ENCODE measurements at regions not wholly inside any gene's neighbourhood (a gene's known extent, or its start where the extent isn't known, plus 50 kb on each side); places are given as distances from the start of the nearest gene placed in this dataset.

DNA sequence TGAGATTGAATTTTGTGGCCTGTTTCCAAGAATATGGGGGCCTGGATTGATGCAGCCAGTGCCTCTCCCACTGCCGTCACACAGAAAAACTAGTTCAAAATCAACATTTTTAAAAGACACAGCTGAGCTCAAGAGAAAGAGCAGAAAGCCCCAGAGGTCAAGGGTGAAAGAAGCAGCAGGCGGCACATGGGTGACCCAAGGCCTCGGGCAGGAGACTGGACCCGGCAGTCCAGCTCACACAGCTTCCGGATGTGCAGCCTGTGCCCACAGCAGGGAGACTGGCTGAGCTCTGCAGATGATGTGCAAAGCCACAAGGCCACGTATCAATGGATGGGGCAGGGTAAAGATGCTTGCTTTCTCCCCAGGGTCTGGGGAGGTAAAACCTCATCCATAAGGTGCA is 50.4 kb upstream of the RNF32 start:
- no peak for ATAC-seq (ENCODE audit: poor library complexity)
- intact Hi-C loops (cut with DNase I, micrococcal nuclease): no loop called here

DNA sequence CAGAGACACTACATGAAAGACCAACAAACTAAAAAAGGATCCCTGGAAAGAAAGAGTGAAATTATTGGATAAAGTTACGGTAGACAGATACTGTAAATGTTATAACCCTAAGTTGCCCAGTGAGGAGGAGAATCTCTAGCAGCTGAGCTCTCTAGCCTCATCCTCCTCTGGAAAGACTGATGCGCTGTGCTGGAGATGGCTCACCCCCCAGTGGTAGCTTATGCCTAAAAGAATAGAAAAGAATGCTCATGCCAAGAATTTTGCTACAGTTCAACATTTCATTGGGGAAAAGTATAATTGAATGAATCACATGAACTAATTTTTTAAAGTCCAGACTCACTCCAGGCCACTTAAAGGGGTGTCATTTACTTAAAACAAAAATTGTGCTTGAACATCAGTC is 50.8 kb upstream of the RNF32 start:
- H3K27ac Mint-ChIP-seq: no peak overlapping the region
- no peaks in the 10 kb centered on the region for H3K4me1 ChIP-seq (ENCODE audit: insufficient read depth, low read length)
- TF ChIP-seq, protein P1, sequence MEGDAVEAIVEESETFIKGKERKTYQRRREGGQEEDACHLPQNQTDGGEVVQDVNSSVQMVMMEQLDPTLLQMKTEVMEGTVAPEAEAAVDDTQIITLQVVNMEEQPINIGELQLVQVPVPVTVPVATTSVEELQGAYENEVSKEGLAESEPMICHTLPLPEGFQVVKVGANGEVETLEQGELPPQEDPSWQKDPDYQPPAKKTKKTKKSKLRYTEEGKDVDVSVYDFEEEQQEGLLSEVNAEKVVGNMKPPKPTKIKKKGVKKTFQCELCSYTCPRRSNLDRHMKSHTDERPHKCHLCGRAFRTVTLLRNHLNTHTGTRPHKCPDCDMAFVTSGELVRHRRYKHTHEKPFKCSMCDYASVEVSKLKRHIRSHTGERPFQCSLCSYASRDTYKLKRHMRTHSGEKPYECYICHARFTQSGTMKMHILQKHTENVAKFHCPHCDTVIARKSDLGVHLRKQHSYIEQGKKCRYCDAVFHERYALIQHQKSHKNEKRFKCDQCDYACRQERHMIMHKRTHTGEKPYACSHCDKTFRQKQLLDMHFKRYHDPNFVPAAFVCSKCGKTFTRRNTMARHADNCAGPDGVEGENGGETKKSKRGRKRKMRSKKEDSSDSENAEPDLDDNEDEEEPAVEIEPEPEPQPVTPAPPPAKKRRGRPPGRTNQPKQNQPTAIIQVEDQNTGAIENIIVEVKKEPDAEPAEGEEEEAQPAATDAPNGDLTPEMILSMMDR (IDR thresholded peaks at IDR 0.05): no peak
- ChIA-PET POLR2A (no interaction called here), CTCF (no interaction called here)
- H3K4me3 Mint-ChIP-seq: no peak overlapping the region
- no peaks in the 10 kb centered on the region for H3K4me1 Mint-ChIP-seq (ENCODE audit: low read depth)
- no peak overlapping the region for H3K27ac ChIP-seq (ENCODE audit: low read depth in 1 of 2, low read length in 2 of 2)
- no peak overlapping the region for H3K4me3 ChIP-seq (ENCODE audit: low read length)
- H3K27me3 ChIP-seq (ENCODE audit: control insufficient read depth in 1 of 2, insufficient read depth in 2 of 2, low read length in 2 of 2): peaks cover 3 to 5% of the 10 kb centered on the region in 2 experiments
- DNase-seq (no peak), ATAC-seq (ENCODE audit: poor library complexity) (no peak)
- H3K9me3 ChIP-seq (ENCODE audit: control insufficient read depth in 1 of 2, insufficient read depth in 1 of 2, low read length in 2 of 2): peaks cover 8 to 11% of the 10 kb centered on the region in 2 experiments
- no peaks in the 10 kb centered on the region for H3K36me3 Mint-ChIP-seq (ENCODE audit: low read depth)
- peaks cover 11% of the 10 kb centered on the region for H3K9me3 Mint-ChIP-seq
- no peaks in the 10 kb centered on the region for H3K36me3 ChIP-seq (ENCODE audit: insufficient read depth, low read length)
- intact Hi-C loops (cut with DNase I, micrococcal nuclease): no loop called here
- peaks cover 16% of the 10 kb centered on the region for H3K27me3 Mint-ChIP-seq

More for the DNA sequence above, 50.4 kb upstream of the RNF32 start:
- Mint-ChIP-seq H3K9me3 (peaks cover 11% of the 10 kb centered on the region), H3K4me3 (no peak overlapping the region), H3K36me3 (ENCODE audit: low read depth) (no peaks in the 10 kb centered on the region), H3K4me1 (ENCODE audit: low read depth) (no peaks in the 10 kb centered on the region), H3K27ac (no peak overlapping the region), H3K27me3 (peaks cover 20% of the 10 kb centered on the region)
- DNase-seq: no peak
- TF ChIP-seq, protein P1 (IDR thresholded peaks at IDR 0.05): no peak
- no peaks in the 10 kb centered on the region for H3K36me3 ChIP-seq (ENCODE audit: insufficient read depth, low read length)
- ChIA-PET CTCF (no interaction called here), POLR2A (no interaction called here)
- H3K9me3 ChIP-seq (ENCODE audit: control insufficient read depth in 1 of 2, insufficient read depth in 1 of 2, low read length in 2 of 2): peaks cover 7 to 11% of the 10 kb centered on the region in 2 experiments
- H3K27me3 ChIP-seq (ENCODE audit: control insufficient read depth in 1 of 2, insufficient read depth in 2 of 2, low read length in 2 of 2): peaks cover 2 to 3% of the 10 kb centered on the region in 2 experiments
- H3K4me1 ChIP-seq (ENCODE audit: insufficient read depth, low read length): no peaks in the 10 kb centered on the region
- no peak overlapping the region for H3K4me3 ChIP-seq (ENCODE audit: low read length)
- H3K27ac ChIP-seq (ENCODE audit: low read depth in 1 of 2, low read length in 2 of 2): no peak overlapping the region

DNA sequence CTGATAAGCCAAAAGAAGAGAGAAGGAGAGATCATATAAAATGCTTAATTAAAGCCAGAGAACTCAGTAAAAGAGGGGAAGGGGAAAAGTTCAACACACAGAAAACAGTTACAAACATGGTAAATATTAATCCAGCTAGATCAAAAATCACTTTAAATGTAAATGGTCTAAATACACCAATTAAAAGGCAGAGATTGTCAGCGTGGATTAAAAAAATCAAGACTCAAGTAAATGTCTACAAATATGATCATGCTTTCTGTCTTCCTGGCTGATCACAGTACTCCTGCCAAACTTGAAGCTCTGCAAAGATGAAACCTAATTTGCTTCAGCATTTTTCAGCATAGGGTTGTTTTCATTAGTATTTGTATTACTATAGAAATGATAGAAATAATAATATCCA is 54.6 kb upstream of the RNF32 start:
- DNase-seq: no peak
- Mint-ChIP-seq H3K27ac (no peak overlapping the region), H3K27me3 (peaks cover 12% of the 10 kb centered on the region), H3K36me3 (ENCODE audit: low read depth) (no peaks in the 10 kb centered on the region), H3K4me1 (ENCODE audit: low read depth) (no peaks in the 10 kb centered on the region), H3K9me3 (peaks cover 2% of the 10 kb centered on the region), H3K4me3 (no peak overlapping the region)
- Histone ChIP-seq H3K9me3 (ENCODE audit: control insufficient read depth in 1 of 2, insufficient read depth in 1 of 2, low read length in 2 of 2) (peaks cover 6% of the 10 kb centered on the region in 2 experiments), H3K4me3 (ENCODE audit: low read length) (no peak overlapping the region), H3K4me1 (ENCODE audit: insufficient read depth, low read length) (no peaks in the 10 kb centered on the region), H3K27ac (ENCODE audit: low read depth in 1 of 2, low read length in 2 of 2) (no peak overlapping the region), H3K27me3 (ENCODE audit: control insufficient read depth in 1 of 2, insufficient read depth in 2 of 2, low read length in 2 of 2) (peaks cover 0 to 8% of the 10 kb centered on the region in 2 experiments), H3K36me3 (ENCODE audit: insufficient read depth, low read length) (no peaks in the 10 kb centered on the region)
- no peak for ATAC-seq (ENCODE audit: poor library complexity)
- TF ChIP-seq, protein P1 (IDR thresholded peaks at IDR 0.05): no peak
- intact Hi-C loops (cut with DNase I, micrococcal nuclease): no loop called here
- ChIA-PET POLR2A (no interaction called here), CTCF (no interaction called here)

All from CD4-positive, alpha-beta T cell (primary cell).